RWPE1 (cell line): ENCODE measurements at regions not wholly inside any gene's neighbourhood (a gene's known extent, or its start where the extent isn't known, plus 50 kb on each side); places are given as distances from the start of the nearest gene placed in this dataset.
"Not testable (repeated sequence)": the region's sequence is repeated elsewhere in the genome, so short reads cannot be mapped to it uniquely, and the experiment has no call there.

ENCODE experiments used
- CTCF ChIA-PET: fragments of 350-600 bp; sonication (Branson Sonifier 250); formaldehyde crosslinking; extraction: SDS; loops from one replicate; lab custom pipeline; 2021; lab: Yijun Ruan, JAX
- POLR2A ChIA-PET: fragments of 400-600 bp; formaldehyde crosslinking; extraction: SDS; loops from one replicate; lab custom pipeline; 2020; ENCODE audit warnings: antibody characterized with exemption; ENCODE audit not compliant: low non-redundant PET; lab: Yijun Ruan, JAX
- DNase-seq: peaks from one replicate; pipeline ENCODE4 v3.0.0; 2012; ENCODE audit warnings: low spot score
- H3K27ac ChIP-seq: fragments of 450-650 bp; 2 replicates; pipeline ENCODE4 v1.5.1; 2017
- TF ChIP-seq, protein P1 (sequence below): fragments of 450-650 bp; conservative IDR thresholded peaks from 2 replicates; pipeline ENCODE4 v1.5.1; 2017; ENCODE audit warnings: low read depth, mild to moderate bottlenecking

DNA sequence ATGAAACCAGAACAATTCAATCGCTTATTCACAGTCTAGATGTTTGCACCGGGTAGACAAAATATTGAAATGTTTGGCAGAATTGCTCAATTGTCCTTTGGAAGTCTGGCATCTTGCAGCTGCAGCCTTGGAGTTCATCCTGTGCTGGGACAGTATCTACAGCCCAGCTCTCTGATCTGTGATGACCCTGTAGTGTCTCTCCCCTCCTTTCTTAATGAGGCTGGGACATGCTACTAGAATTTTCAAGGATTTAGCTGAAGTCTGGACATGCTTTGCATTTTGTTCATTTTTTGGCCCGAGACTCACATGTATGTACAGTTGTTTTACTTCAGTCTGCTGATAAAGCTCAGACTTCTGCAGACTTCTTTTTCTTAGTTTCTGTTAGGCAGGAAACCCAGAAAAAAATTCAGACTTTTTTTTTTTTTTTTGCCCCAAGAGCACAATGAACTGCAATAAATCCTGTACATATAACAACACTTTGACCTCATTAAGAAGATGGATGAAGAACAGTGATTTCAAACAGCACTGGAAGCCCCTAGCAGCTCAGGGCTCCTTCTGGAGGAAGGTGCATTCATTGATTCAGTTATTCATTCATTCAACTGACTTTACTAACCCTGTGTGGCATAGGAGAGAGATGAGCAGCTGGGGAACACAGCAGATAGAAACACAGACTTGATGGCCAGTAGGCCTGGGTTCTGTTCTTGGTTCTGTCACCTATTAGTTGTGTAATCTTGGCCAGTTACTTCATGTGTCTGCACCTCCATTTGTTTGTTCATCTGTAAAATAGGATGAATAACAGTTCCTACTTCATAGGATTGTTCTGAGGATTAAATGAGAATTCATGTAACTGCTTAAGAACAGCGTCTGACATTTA is 210.0 kb downstream of the MAP2K4 start:
- H3K27ac ChIP-seq, result no peak overlapping the region
- ChIA-PET CTCF (interaction anchor here (0.6 kb wide), 1 partner anchor 411 kb away, joined by 3 read pairs; no protein-coding TSS in a partner anchor), POLR2A (no interaction called here)
- TF ChIP-seq, protein P1, sequence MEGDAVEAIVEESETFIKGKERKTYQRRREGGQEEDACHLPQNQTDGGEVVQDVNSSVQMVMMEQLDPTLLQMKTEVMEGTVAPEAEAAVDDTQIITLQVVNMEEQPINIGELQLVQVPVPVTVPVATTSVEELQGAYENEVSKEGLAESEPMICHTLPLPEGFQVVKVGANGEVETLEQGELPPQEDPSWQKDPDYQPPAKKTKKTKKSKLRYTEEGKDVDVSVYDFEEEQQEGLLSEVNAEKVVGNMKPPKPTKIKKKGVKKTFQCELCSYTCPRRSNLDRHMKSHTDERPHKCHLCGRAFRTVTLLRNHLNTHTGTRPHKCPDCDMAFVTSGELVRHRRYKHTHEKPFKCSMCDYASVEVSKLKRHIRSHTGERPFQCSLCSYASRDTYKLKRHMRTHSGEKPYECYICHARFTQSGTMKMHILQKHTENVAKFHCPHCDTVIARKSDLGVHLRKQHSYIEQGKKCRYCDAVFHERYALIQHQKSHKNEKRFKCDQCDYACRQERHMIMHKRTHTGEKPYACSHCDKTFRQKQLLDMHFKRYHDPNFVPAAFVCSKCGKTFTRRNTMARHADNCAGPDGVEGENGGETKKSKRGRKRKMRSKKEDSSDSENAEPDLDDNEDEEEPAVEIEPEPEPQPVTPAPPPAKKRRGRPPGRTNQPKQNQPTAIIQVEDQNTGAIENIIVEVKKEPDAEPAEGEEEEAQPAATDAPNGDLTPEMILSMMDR, result no peak
- DNase-seq, result no peak

DNA sequence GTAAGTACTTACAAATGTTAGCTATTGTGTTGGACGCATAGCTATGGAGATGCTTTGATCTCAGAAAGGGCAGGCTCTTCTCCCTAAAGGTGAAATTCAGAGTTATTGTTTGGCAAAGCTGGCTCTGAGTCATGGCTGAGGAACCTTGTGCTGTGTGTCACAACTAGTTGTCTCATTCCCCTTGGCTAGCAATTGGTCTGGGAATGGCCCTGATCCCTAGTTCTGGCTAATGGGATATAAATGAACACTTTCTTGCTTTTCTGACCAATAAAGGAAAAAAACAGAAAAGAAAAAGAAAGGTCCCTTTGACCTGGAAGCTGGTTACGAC is 210.6 kb downstream of the MAP2K4 start:
- ChIA-PET POLR2A (no interaction called here), CTCF (no interaction called here)
- DNase-seq, result no peak
- H3K27ac ChIP-seq, result no peak overlapping the region
- TF ChIP-seq, protein P1, result no peak

DNA sequence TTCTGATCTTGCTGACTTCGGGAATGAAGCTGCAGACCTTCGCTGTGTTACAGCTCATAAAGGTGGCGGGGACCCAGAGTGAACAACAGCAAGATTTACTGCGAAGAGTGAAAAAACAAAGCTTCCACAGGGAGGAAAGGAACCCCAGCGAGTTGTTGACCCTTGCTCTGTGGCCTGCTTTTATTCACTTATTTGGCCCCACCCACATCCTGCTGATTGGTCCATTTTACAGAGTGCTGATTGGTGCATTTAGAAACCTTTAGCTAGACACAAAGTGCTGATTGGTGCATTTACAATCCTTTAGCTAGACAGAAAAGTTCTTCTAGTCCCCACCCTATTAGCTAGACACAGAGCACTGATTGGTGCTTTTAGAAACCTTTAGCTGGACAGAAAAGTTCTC is 218.3 kb downstream of the MAP2K4 start:
- DNase-seq, CTCF ChIA-PET, POLR2A ChIA-PET, H3K27ac ChIP-seq: not testable (repeated sequence)

DNA sequence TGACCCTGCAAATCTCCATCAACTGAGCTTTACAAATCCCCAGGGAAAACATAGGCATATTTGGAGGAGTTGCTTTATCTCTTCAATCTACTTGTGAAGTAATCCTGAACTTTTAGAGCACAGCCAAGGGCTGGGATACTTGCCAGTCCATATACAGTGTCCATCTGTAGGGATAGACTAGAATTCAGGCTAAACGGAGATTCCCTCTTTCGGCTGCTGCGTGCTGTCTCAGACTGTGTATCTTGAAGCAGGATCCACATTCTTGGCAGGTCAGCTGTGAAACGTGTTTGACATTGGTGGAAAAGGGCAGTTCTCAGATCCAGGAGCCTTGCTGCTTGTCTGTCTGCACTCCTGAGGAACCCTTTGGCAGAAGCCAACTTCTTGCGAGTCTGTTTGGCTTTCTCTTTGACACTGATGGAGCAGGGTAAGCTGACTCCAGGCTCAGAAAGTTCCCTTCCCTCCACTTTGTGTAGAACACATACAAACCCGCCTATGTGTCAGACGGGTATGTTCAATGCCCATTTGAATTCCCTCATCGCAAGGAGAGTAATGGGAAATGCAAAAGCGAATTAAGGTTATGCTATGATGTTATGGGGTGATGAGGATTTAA is 221.8 kb downstream of the MAP2K4 start:
- ChIA-PET POLR2A (no interaction called here), CTCF (no interaction called here)
- TF ChIP-seq, protein P1, result no peak
- no peak for DNase-seq
- H3K27ac ChIP-seq, result no peak overlapping the region

DNA sequence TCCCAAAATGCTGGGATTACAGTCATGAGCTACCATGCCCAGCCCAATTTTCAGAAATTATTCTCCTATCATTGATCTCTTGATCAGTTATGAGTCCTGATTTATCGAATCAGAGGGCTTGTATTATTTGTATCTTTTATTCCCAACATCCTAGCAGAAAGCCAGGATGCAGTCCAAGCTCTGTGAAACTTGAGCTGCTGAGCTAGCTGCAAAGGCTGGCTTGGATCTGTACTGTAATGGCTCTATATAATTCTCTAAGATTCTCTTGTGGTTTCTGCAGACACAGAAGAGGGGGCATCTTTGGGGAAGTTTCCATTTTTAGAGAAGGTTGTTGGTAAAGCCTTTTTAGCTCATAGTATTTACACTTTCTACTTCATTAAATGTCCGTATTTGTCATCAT is 227.1 kb downstream of the MAP2K4 start:
- DNase-seq, result no peak
- POLR2A ChIA-PET, result no interaction called here
- TF ChIP-seq, protein P1, result no peak
- CTCF ChIA-PET, result interaction anchor here (1.1 kb wide), 1 partner anchor 312 kb away, joined by 4 read pairs; no protein-coding TSS in a partner anchor
- no peak overlapping the region for H3K27ac ChIP-seq

DNA sequence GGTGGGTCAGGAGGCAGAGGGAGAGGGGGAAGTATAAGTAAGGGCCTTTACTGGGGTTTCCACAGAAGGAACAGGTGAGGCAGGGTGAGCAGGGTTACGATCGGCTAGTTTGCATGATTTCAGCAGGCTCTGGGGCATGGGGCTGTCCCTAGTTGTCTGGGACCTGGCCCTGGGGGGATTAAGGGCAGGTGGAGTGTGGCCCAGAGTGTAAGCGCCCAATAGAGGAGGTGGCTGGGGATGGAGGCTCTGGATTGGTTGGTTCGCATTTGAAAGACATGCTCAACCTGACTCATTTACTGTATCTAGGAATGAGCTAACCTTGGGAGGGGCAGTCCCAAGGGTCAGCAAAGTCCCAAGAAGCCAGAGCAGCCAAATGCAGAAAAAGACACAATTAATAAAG is 230.3 kb downstream of the MAP2K4 start:
- POLR2A ChIA-PET, result no interaction called here
- no peak overlapping the region for H3K27ac ChIP-seq
- TF ChIP-seq, protein P1, result no peak
- DNase-seq, result no peak
- CTCF ChIA-PET, result no interaction called here

DNA sequence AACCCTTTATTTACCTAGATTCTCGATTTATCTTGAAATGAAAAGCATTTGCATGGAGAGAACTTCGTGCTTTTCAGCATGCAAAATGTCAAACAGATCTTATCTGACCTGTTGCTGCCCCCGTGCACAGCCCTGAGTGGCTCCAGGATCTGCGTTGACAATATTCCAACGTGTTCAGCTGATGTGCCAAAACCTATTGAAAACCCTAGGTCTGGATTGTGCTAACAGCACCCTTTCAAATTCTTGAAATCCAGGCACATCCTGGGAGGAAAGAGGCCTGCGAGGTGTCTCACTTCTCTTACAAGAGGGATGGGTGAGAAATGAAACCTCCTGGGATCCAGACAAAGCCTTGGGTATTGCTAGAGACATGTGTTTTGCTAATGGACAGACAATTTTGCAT is 231.8 kb downstream of the MAP2K4 start:
- CTCF ChIA-PET, result interaction anchor here (0.6 kb wide), 1 partner anchor 34 kb away, joined by 4 read pairs; no protein-coding TSS in a partner anchor
- POLR2A ChIA-PET, result no interaction called here

More for the DNA sequence above, 231.8 kb downstream of the MAP2K4 start:
- TF ChIP-seq, protein P1, result no peak
- DNase-seq, result no peak
- H3K27ac ChIP-seq, result no peak overlapping the region
